Duodenal mucosa (tissue), 2 donors: ENCODE measurements at regions not wholly inside any gene's neighbourhood (a gene's known extent, or its start where the extent isn't known, plus 50 kb on each side); places are given as distances from the start of the nearest gene placed in this dataset.
"Not testable (repeated sequence)": the region's sequence is repeated elsewhere in the genome, so short reads cannot be mapped to it uniquely, and the experiment has no call there.

Source experiments
- H3K27ac ChIP-seq: one replicate; pipeline ENCODE4 v1.7.0; 2013; ENCODE audit warnings: low read depth, low read length
- H3K27me3 ChIP-seq, 2 donors: one replicate each; pipeline ENCODE4 v1.7.0; 2013; ENCODE audit warnings: low read length in 2 of 2, control low read depth in 1 of 2; ENCODE audit not compliant: insufficient read depth in 2 of 2, control insufficient read depth in 1 of 2
- H3K36me3 ChIP-seq, 2 donors: one replicate each; pipeline ENCODE4 v1.7.0; 2013; ENCODE audit warnings: low read length in 2 of 2, control low read depth in 1 of 2; ENCODE audit not compliant: insufficient read depth in 2 of 2, control insufficient read depth in 1 of 2
- H3K4me1 ChIP-seq, 2 donors: one replicate each; pipeline ENCODE4 v1.7.0; 2013; ENCODE audit warnings: low read length in 2 of 2, control low read depth in 1 of 2; ENCODE audit not compliant: insufficient read depth in 2 of 2, control insufficient read depth in 1 of 2
- H3K4me3 ChIP-seq, 2 donors: one replicate each; pipeline ENCODE4 v1.7.0; 2013; ENCODE audit warnings: low read length in 2 of 2, low read depth in 1 of 2
- H3K9ac ChIP-seq, 2 donors: one replicate each; pipeline ENCODE4 v1.7.0; 2013; ENCODE audit warnings: low read length in 2 of 2, low read depth in 1 of 2
- H3K9me3 ChIP-seq, 2 donors: one replicate each; pipeline ENCODE4 v1.7.0; 2013; ENCODE audit warnings: low read length in 2 of 2, control low read depth in 1 of 2; ENCODE audit not compliant: control insufficient read depth in 1 of 2

DNA sequence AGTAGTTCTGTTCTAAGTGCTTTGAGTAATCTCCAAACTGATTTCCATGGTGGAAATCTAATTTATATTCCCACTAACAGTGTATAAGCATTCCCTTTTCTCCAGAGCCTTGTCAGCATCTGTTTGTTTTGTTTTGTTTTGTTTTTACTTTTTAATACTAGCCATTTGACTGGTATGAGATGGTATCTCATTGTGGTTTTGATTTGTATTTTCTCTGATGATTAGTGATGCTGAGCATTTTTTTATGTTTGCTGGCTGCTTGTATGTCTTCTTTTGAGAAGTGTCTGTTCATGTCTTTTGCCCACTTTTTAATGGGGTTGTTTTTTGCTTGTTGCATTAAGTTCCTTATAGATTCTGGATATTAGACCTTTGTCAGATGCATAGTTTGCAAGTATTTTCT lies 100.8 kb downstream of the SEC16B start:
- not testable (repeated sequence) for H3K4me3 ChIP-seq, H3K27ac ChIP-seq, H3K36me3 ChIP-seq, H3K9ac ChIP-seq, H3K27me3 ChIP-seq, H3K9me3 ChIP-seq, H3K4me1 ChIP-seq

DNA sequence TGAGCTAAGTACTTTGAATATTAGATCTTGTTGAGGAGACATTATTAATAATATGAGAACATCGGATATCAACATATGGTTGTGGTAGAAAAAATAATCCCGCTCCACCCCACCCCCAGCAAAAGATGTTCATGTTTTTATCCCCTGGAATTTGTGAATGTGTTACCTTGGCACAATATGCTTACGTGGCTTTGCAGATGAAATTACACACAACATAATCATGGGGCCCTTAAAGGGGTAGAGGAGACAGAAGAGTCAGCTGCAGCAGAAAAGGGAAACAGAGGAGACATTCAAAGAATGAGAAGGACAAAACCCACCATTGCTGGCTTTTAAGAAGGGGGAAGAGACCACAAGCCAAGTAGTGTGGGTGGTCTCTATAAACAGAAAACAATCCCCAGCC lies 104.1 kb downstream of the SEC16B start:
- Histone ChIP-seq H3K4me3 (no peak overlapping the region), H3K9me3 (no peaks in the 10 kb centered on the region), H3K4me1 (no peaks in the 10 kb centered on the region), H3K36me3 (no peaks in the 10 kb centered on the region), H3K27me3 (no peaks in the 10 kb centered on the region), H3K9ac (no peak overlapping the region), H3K27ac (no peak overlapping the region)

DNA sequence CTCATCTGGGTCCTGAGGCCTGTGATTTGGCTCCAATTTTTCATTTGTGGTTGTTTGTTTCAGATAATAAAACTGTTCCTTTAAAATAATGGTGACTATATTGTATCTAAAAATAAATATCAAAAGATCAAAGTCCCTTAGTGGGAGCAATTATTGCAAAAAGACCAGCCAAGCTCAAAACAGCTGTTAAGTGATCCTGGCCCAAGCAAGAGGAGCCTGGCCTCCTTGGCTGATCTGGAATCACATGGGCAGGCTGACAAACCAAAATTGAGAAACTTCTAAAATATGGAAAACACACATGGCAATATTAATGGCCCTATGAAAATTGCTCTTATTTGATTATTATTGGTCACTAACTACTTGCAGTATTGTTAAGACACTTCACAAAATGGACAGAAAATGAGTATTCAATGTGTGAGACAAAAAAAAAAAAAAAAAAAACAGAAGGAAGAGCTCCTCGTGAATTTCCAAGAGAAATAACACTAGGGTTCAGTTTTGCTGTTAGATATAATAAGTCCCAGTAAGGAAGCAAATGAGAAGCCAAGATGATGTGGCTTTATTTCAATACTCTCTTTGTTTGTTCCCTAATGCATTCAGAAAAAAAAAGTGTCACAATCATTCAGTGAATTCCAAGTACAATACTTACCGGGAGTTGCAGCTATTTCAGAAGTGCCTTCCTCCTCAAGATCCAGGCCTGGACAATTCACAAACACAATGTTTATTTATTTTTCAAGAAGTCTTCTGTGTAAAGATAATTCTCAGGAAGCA lies 105.1 kb downstream of the SEC16B start:
- Histone ChIP-seq H3K36me3 (no peaks in the 10 kb centered on the region), H3K27me3 (no peaks in the 10 kb centered on the region), H3K27ac (no peak overlapping the region), H3K4me3 (no peak overlapping the region), H3K9me3 (no peaks in the 10 kb centered on the region), H3K9ac (no peak overlapping the region), H3K4me1 (no peaks in the 10 kb centered on the region)

DNA sequence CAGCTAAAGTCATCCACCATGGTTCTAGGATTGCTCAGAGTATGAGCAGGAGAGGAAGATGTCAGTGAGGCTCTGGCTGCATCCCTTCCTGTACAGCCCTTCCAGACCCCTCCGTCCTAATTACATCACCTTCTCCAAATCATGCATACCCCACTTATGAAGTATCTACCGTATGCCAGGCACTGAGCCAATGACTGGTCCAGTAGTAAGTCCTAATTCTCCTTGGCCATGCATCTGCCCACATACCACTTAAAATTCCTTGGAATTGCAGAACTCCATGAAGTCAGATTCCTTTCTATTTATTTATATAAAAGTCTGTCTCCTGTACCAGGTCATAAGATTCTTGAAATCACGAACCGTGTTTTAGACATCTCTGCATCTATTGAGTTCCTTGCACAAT lies 106.1 kb downstream of the SEC16B start:
- Histone ChIP-seq H3K4me3 (no peak overlapping the region), H3K4me1 (no peaks in the 10 kb centered on the region), H3K27ac (no peak overlapping the region), H3K36me3 (no peaks in the 10 kb centered on the region), H3K27me3 (no peaks in the 10 kb centered on the region), H3K9me3 (no peaks in the 10 kb centered on the region), H3K9ac (no peak overlapping the region)

DNA sequence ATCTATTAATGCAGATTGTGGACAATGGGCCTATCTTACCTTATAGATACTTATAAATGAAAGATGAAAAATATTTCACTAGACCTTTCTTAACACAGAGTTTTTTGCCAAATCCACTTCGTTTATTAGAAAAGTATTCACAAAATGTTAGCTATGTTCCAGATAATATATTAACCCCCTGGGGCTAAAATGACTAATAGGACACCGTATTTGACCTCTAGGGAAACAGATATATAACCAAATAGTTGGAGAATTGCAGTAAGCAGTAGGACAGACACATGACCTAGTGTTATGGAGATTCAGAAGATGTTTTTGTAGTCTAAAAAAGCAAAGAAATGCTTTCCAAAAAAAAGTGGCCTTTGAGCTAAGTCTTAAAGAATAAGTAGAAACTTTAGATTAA lies 106.9 kb downstream of the SEC16B start:
- no peaks in the 10 kb centered on the region for H3K9me3 ChIP-seq
- no peak overlapping the region for H3K9ac ChIP-seq
- no peaks in the 10 kb centered on the region for H3K36me3 ChIP-seq
- no peaks in the 10 kb centered on the region for H3K4me1 ChIP-seq
- no peak overlapping the region for H3K4me3 ChIP-seq
- no peaks in the 10 kb centered on the region for H3K27me3 ChIP-seq
- no peak overlapping the region for H3K27ac ChIP-seq

DNA sequence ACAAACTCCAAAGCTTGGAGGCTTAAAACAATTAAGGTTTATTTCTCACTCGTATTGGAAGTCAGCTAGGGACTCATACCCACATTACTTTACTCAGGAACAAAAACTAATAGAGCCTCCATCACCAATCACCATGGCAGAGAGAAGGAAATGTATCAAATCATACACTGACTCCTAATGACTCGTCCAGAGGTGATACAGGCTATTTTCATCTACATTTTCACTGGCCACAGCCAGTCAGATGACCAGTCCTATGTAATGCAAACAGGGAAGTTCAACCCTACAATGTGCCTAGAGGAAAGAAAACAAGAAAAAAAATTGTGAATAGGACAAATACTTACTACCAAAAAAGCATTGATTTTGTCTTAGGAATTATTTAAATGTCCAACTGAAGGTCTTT lies 110.3 kb downstream of the SEC16B start:
- Histone ChIP-seq H3K9me3 (no peaks in the 10 kb centered on the region), H3K4me3 (no peak overlapping the region), H3K9ac (no peak overlapping the region), H3K36me3 (no peaks in the 10 kb centered on the region), H3K27ac (no peak overlapping the region), H3K27me3 (no peaks in the 10 kb centered on the region), H3K4me1 (no peaks in the 10 kb centered on the region)

DNA sequence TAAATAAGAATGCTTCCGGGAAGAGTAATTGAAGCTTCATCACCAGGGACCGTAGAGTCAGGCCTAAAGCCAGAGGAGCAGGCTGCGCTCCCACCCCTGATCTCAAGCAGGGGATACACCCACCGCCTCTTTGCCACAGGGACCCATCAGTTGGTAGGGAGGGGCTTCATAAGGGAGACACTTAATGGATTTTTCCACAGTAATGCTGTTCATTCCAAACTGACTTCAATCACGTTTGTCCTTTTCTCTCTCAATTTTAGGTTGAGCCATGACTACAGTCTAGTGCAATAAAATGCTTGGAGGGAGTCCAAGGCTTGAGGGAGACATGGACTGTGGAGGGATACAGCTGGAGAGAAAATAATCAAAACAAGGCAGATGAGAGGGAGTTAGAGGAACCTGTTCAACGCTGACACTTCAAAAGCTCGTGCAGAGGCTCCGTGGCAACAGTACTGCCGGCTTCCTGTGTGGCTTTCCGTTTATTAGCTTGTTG lies 111.5 kb downstream of the SEC16B start:
- Histone ChIP-seq H3K9me3 (no peaks in the 10 kb centered on the region), H3K9ac (no peak overlapping the region), H3K27me3 (no peaks in the 10 kb centered on the region), H3K4me3 (no peak overlapping the region), H3K4me1 (no peaks in the 10 kb centered on the region), H3K27ac (no peak overlapping the region), H3K36me3 (no peaks in the 10 kb centered on the region)

DNA sequence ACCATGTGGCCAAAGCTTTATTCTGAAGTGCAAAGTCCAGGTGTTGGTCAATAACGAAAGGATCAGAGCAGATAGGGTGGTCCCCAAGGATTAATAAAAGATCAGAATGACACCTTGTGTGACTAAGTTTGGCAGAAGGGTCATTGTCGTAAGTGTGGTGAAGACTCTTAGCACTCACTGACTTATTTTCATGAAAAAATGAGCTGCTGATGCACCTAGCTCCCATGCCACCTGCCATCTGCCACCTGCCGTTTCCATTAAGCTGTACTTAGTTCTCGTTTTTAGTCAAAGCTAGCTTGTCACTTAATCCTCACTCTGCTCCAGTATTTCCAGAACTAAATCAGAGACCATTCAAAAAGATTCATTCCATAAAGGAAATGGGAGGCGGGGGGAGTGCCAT lies 112.6 kb downstream of the SEC16B start:
- Histone ChIP-seq H3K27me3 (no peaks in the 10 kb centered on the region), H3K4me1 (no peaks in the 10 kb centered on the region), H3K27ac (no peak overlapping the region), H3K9ac (no peak overlapping the region), H3K4me3 (no peak overlapping the region), H3K9me3 (no peaks in the 10 kb centered on the region), H3K36me3 (no peaks in the 10 kb centered on the region)

DNA sequence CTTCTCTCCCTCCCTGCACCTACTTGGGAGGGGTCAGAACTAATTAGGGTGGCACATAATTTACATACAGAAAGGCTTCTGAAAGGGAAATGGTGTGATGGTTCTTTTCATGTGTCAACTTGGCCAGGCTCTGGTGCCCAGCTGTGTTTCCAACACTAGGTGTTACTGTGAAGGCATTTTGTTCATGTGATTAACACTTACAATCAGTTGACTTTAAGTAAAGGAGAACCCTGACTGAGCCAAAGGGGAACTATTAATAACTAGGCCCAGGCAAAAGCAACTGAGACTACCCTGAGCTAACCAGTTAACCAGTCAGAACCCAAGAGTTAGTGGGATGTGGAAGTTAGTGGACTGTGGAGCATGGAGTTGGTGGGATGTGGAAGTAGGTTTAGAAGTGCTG lies 114.9 kb downstream of the SEC16B start:
- H3K27me3 ChIP-seq: no peaks in the 10 kb centered on the region
- H3K9me3 ChIP-seq: no peaks in the 10 kb centered on the region
- H3K9ac ChIP-seq: no peak overlapping the region
- no peaks in the 10 kb centered on the region for H3K36me3 ChIP-seq
- no peak overlapping the region for H3K4me3 ChIP-seq
- no peaks in the 10 kb centered on the region for H3K4me1 ChIP-seq
- H3K27ac ChIP-seq: no peak overlapping the region

DNA sequence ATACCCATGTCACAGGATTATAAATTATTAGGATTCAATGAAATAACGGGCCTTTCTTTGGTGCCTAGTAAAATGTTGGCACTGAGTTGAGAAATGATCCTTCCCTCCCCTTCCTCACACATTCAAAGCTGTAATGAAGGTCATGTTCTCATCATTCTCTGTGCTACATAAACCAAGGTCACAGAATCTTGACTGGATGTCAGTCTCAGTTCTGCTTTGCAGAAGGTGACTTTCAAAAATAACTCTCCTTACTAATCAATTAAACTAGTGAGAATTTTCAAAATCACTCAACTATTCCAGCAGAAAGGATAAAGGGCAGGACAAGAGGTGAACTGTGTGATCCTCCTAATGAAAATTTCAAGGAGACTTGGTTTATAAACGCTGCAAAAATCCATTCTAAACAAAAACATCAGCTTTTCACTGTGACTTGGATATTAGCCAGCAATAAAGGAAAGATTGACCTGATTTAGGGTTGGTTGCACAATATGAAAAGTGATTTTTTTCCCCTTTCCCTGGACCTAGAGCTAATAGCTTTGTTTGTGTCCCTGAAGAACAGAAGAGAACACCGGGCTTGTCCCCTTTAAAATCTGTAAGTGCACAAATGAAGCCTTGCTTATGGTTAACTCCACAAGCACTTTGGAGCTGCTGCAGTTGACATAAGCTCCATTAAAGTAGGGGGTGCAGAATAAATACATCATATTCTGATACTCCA lies 120.1 kb downstream of the SEC16B start:
- Histone ChIP-seq H3K4me1 (no peaks in the 10 kb centered on the region), H3K27me3 (no peaks in the 10 kb centered on the region), H3K36me3 (no peaks in the 10 kb centered on the region), H3K27ac (no peak overlapping the region), H3K9me3 (no peaks in the 10 kb centered on the region), H3K9ac (no peak overlapping the region), H3K4me3 (no peak overlapping the region)
